ENCODE measurements at regions not wholly inside any gene's neighbourhood (a gene's known extent, or its start where the extent isn't known, plus 50 kb on each side); places are given as distances from the start of the nearest gene placed in this dataset.

DNA sequence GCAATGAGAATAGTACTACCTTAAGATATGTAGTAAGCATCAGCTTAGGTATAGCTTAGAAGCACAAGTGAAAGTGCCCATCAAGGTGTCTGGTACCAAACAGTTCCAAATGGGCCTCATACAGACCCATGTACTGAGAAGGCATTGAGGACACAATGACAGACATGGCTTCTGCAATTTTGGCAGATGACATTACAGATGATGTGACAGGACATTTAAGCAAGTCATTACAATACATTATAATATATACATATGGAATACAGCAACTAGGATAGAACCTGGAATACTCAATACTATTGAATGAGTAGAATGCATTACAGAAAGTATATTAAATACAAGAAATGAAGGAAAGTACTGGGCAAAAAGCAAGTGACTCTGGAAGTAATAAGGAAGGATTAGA is 256.4 kb downstream of the GXYLT1 start:
- DNase-seq (ENCODE audit: low read depth) = no peak

DNA sequence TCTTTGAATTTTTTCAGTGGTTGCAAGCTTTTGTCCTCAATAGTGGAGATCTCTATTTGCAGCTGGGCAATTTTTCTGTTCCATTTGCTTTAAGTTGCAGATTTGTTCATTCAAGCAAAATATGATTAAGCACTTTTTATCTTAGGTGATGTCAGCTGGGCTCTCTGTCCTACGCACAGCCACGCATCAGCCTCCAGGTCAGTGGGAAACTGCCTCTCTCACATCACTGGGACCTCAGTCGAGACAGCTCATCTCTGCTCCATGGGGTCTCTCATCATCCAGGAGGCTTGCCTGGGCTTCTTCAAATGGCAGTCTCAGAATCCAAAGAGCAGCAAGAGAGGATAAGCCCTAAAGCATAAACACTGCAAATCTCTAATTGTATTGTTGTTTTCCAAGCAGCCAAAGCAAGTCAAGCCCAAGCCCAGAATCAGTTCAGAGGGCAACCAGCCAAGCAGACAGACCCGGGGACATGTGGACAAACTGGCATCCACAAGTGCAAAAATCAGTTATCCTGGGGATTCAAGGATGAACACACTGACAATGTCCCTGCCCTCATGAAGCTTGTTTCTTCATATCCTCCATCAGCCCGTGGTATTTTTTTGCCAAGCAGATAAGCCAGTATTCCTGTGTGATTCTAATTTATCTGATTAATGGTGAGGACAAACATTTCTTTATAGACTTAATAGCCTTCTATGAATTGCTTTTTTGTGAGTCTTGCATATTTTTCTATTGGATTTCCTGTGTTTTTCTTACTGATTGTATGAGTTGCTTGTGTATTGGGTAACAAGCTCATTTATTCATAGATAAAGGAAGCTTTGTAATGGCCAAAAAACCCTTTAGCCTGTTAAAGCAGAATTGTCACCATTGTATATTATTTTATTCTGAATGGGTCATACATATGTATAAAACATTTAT is 262.5 kb downstream of the GXYLT1 start:
- no peak for DNase-seq (ENCODE audit: low read depth)

DNA sequence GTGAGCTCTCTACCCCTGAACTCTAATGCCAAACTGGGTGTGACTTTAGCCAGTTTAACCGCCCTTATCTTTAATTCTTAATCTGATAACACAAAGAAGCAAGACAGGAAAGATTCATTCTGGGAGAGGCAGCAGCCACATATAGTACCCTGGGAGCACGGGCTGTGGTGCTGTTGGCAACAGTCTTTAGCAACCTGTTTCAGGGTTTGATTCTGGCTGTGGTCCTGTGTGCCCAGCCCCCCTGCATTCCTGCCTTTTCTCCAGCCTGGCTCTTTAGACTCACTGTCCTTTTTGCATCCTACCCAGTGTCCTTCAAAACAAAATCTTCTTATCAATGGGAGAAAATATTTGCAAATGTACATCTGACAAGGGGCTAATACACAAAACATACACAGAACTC is 275.2 kb downstream of the GXYLT1 start:
- DNase-seq (ENCODE audit: low read depth) = no peak

DNA sequence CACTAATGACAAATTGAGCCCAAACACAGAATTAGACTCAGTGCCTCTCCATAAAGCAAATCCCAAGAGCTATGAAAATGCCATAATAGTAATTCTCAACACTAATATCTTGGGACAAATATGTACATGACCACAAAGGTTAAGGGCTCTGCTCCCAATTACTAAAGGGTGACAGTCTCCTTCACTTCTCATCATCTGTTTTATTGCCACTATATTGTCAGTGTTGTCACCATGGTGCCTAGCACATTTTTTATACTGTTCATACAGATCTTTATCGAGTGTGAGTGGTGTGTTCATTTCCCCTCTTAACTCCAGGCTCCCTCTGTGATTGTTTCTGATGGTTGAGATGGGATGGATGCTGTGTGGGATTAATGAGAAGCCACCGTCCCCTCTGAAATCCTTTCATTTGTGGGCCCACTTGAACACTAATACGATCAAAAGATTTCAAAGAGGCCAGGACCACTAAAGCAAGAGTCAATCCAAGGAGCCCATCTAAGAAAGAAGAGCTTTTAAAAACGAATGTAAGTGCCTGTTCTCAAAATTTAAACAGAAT is 277.7 kb downstream of the GXYLT1 start:
- DNase-seq (ENCODE audit: low read depth) = no peak

DNA sequence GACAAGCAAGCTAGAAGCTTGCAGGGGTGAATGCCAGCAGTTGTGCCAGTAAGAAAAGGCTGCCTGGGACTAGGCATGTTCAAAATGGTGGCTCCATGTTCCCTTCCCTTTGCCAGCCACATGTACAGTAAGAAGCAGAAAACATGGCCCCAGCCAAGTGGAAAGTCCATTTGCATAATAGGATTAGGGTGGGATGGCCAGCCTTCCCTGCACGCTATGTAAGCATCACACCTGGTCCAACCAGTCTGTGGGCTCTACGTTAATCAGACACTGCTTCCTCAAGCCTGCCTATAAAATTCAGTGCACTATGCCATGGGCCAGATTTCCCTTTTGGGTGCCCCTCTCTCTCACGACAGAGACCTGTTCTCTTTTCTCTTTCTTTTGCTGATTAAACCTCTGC is 288.4 kb downstream of the GXYLT1 start:
- DNase-seq (ENCODE audit: low read depth) = no peak

DNA sequence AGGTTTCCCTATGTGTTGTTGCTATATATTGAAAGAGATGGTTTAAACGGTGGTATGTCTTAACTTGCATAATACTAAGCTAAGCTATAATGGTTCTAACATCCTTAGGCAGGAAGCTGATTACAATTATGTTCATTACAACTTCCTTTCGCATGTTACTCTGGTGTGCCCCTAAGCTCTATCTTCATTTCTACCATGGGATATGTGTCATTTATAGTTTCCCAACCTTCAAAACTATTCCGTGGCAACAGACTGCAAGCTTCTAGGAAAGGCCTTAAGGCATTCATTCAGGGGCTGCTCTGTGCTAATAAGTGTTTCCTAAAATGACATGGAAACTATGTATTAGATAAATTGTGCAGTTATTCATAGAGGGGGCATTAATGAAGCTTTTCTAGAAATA is 294.6 kb downstream of the GXYLT1 start:
- no peak for DNase-seq (ENCODE audit: low read depth)

DNA sequence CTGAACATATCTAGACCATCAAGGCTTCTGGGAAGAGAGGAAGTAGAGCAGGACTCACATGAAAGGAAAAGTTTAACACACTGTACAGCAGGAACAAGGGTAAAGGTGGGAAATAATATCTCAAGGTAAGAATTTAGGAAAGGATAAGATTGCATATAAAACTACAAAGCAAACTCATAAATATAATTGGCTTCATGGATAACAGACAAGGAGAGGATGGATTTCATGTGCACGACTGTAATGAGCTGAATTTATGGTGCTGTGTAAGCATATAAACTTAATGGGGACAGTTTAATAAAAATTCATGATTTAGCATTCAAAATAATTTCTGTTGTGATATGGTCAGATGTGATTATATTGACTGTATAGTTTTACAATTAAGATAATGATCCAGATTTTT is 298.0 kb downstream of the GXYLT1 start:
- no peak for DNase-seq (ENCODE audit: low read depth)

DNA sequence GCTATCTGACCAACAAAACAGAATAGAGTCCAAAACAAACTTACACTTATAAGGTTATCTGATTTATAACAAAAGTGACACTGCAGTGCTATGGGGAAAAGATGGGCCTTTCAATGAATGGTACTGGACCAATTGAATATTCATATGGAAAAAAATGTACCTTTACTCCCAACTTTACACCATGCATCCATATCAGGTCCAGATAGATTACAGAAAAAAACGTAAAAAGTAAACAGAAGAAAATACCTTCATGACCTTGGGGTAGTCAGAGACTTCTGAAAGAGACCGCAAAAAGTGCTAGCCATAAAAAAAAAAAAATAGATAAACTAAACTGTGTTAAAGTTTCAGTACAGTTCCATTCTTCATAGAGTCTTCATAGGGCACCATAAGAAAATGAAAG is 308.3 kb downstream of the GXYLT1 start:
- no peak for DNase-seq (ENCODE audit: low read depth)

DNA sequence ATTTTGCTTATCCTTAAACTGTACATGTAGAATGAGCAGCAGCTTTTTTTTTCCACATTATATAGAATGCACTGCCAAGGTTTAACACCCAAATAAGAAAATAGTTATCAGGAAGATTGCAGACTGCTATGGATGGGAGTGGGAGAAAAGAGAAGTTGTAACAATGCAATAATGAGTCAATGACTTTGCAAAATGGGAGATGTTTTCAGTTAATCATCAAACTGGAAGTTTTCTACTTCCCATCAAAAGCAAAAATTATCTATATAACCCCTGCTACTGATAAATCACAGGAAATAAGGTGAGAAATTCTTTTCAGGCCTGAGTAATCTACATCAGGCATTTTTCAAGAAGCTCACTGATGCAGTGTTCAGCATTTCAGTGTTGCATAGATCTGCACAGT is 309.1 kb downstream of the GXYLT1 start:
- DNase-seq (ENCODE audit: low read depth) = no peak

DNA sequence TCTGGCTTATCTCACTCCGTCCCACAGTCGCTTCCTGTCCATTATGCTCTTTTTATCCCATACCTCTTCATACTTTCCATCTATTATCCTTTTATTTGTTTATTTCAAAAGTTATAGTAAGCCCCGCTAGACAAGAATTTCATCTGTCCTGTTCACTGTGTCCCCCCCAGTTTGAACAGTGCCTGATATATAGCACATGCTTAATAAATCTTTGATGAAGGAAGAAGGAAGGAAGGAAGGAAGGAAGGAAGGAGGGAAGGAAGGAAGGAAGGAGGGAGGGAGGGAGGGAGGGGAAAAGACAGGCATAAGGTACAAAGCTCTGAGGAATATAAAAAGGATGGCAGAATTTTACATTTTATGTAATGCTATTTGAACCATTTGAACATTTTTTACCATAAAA is 324.7 kb downstream of the GXYLT1 start:
- DNase-seq (ENCODE audit: low read depth) = no peak

DNA sequence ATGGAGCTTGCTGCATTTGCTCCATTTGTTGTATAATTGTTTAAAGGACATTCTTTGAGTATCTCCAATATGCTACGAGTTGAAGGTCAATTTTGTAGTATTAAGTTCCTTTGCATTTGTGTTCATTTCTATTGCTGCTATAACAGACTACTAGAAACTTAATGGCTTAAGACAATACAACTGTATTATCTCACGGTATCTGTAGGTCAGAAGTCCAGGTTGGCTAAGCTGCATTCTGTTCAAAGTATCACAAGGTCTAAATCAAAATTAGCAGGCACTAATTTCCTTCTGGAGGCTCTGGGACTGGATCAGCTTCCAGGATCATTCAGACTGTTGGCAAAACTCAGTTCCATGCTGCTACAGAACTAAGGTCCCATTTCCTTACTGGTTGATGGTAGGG is 340.6 kb downstream of the GXYLT1 start:
- no peak for DNase-seq (ENCODE audit: low read depth)

DNA sequence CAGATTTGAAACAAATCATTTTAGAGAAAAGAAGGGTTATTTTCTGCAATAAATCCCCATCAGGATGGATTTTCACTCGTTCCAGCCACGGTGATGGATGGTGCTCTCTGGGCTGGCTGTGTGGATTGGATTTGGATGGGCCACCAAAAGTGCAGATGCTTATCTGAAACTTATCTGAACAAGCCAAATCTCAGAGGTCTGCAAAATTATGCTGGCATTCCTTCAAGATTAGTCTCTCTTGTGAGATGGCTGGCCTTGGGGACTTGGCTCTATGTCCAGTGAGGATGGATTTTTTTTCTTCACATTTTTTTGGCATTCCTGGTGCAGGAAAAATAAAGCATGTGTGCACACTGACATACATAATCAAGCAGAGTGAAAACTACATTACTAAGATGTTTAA is 341.9 kb downstream of the GXYLT1 start:
- DNase-seq (ENCODE audit: low read depth) = no peak

DNA sequence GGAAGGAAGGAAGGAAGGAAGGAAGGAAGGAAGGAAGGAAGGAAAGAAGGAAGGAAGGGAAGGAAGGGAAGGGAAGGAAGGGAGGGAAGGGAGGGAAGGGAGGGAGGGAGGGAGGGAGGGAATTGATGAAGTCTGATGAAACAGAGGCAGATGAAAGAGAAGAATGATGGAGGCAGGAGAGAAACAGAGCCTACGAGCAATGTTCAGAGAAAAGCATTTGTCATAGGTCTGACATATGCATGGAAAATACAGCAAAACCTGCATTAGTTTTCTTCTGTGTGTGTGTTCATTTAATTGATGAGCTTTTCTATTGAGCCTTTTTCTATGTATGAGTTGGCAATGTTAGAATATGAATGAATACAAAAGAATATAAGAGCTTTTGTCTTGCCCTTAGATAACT is 343.4 kb downstream of the GXYLT1 start:
- no peak for DNase-seq (ENCODE audit: low read depth)

DNA sequence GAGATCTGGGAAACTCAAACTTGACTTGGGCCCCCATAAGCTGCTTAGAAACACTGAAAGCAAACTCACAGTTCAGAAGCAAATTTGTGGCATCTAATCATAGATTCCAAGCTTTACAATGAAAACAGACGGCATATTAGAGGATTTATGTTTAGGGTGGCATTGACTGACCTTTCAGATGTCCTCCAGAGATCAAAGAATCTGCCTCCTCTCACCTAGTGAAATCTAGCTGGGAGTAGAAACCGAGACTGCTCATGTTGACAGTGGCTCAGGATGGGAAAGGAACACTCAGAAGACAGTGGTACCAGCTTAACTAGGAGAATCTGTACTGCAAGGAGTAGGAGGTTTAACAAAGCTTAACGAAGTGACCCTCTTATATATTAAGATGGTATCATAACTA is 345.0 kb downstream of the GXYLT1 start:
- DNase-seq (ENCODE audit: low read depth) = no peak

DNA sequence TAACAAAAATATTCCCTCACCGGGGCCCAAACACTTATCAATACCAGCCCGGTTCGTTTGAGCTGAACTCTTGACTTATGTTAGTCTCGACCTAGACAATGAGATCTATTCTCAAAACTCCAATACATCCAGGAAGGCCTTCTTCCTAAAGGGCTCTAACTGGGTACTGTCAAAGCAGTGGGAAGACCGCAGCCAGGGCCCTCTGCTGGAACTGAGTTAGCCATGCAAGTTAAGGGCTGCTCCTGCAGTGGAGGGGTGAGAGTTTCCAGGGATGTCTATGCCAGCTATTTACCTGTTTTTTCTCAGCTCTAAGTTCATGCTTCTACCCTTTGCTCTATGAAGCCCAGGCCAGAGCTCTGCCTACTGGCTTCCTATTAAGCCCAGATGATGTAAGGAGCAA is 348.8 kb downstream of the GXYLT1 start:
- no peak for DNase-seq (ENCODE audit: low read depth)

DNA sequence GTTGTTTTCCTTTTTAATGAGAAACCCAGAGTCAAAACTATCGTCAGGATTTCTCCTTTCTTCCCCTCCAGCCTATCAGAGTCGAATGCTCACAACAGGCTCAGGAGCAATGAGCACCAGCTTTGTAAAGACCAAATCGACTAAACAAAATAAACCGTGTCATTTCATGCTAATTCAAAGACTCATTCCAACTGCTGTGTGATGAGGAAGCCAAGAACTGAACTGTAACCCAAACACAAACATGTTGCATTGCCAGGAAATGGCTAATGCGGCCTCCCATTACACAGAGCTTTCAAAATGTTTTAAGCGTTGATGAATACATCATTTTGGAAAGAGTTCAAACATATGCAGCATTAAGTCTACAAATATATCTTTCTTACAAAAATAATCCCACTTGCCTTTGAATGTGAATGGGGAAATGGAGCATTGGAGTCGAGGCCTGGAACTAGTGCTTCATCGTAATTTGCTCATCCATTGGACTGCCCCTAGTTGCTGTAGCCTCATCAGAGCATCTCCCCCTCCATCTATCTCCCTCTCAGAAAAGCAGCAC is 349.5 kb downstream of the GXYLT1 start:
- no peak for DNase-seq (ENCODE audit: low read depth)

DNA sequence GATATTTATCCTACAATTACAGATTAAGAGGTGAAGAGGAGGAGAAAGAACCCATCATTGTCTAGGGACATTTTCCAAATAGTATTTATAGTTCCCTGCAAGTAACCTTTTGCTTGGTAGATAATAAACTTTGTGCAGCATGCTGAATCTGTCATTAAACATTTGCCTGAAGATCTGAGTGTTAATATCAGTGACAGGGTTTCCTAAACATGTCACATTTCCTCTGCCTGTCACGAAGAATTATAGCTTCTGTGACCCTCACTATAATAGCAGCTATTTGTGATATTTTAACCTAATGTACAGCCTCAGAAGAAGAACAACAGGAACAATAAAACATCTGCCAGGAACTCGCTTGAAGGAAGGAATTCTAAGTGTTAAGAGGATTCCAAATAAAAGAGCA is 350.3 kb downstream of the GXYLT1 start:
- no peak for DNase-seq (ENCODE audit: low read depth)

DNA sequence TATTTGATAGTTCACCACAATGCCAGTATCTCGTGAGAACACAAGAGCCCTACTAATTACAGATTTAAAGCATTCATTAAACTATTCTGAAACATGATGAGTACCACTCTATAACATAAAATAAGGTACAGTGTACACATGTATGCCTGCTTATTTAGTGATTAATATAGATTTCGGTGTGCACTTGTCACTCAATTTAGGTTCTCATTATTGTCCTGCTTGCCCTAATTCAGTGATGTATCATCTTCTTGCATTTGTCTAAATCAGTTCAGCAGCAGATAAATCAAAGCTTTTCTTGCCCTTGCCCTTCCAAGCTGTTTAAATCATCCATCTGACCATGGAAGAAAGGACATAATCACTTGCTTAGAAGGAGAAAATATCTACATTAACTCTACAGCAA is 359.7 kb downstream of the GXYLT1 start:
- DNase-seq (ENCODE audit: low read depth) = no peak

DNA sequence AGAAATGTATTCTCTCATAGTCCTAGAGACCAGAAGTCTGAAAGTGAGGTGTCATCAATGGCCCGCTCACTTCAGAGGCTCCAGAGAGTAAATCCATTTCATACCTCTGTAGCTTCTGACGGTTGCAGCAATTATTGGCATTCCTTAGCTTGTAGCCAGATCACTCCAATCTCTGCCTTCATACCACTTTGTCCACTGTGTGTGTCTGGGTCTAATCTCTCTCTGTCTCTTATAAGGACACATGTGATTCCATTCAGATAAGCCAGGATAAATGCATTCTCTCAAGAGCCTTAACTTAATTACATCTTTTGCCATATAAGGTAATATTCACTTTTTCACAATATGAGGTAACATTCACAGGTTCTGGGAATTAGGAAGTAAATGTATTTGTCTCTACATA is 365.7 kb downstream of the GXYLT1 start:
- DNase-seq (ENCODE audit: low read depth) = no peak

DNA sequence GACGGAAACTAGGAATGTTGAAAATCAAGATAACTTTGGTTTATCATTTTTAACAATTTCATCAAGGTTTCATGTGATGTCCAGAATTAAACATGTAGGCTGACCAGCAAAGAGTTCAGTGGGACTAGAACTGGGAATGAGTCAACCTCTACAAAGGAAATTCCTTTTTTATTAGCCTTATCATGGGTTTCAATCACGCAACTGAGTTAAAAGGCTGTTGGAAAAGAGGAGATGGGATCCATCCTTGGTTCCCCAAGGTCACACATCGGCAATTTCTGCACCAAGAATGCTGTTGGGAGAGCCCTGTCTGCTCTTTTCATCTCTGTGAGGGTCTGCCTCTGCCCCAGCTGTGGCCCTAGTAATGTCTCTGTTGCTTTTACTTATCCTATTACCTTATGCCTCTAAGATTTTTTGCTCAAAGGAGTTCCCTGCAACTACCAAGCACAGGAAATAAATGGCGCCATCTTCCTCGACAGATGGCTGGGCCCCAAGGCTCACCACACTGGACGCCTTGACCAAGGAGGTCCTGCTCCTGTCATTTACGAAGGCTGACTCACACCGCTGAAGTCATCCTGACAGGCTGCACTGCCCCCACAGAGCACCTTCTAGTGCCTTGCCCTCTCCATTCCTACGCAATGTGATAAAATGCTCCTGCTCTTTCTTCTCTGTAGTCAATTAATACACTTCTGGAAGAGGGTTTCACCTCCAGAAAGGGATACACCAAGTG is 367.4 kb downstream of the GXYLT1 start:
- no peak for DNase-seq (ENCODE audit: low read depth)

DNA sequence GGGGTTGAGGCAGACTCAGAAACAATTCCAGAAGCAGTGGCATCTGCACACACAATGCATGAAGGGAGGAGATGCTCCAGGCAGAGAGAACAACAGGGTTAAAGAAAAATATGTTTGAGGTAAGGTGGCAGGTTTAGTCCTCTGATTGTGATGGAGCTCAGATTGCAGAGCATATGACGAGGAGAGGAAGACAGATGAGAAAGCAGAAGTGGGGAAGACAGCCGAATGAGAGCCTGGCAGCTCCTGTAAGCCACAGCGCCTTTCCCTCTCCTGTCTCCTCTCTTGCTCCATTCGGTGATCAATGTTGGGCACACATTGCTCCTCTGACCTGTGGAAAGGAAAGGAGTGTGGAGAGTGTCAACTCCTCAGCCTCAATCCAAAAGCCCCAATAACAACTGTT is 372.2 kb downstream of the GXYLT1 start:
- DNase-seq (ENCODE audit: low read depth) = no peak

DNA sequence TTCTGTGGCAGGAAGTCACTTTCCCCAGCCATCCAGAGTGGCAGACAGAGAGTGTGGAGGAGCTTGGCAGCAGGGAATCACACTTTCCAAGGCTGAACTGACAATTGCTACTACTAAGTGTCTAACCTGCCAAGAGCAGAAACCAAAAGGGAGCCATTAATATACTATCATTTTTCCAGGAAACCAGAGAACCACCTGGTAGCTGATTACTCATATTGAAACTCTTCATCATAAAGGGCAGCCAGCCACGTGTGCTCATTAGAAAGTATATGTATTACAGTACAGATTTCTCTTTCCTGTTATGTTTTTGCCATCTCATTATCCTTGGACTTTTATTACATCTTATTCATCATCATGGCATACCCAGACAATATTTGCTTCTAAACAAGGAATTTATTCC is 374.9 kb downstream of the GXYLT1 start:
- DNase-seq (ENCODE audit: low read depth) = no peak

DNA sequence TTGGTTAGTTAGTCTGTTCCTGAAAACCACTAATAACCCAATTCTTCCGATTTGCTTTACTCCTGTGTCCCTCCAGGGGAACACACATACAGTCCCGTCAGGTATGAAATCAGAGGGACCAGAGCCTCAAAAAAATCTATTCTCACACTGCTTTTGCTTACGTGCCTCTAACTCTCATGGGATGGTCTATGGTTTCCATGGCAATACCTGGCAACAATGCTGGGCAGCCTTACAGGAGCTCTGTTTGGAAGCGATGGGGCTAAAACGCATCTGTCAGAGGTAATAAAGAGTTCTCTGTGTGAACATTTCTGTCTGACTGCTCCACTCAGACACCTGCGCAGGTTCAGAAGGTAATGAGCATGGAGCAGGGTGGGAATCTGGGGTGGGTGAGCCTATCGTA is 376.2 kb downstream of the GXYLT1 start:
- no peak for DNase-seq (ENCODE audit: low read depth)
